GM19395 (cell line): ENCODE measurements at regions not wholly inside any gene's neighbourhood (a gene's known extent, or its start where the extent isn't known, plus 50 kb on each side); places are given as distances from the start of the nearest gene placed in this dataset.
"Not testable (repeated sequence)": the region's sequence is repeated elsewhere in the genome, so short reads cannot be mapped to it uniquely, and the experiment has no call there.

Experiments
- ATAC-seq: cut with Tn5 transposase; IDR thresholded peaks from one replicate; pipeline ENCODE4 v1.9.1; 2021; ENCODE audit warnings: mild to moderate bottlenecking, moderate library complexity; ENCODE audit not compliant: unreplicated experiment

GRCh38 chr6:109255946-109256640 lies 126.2 kb downstream of the CD164 start:
- ATAC-seq = no peak

GRCh38 chr6:109255087-109255486 lies 127.2 kb downstream of the CD164 start:
- no peak for ATAC-seq

- no peak for ATAC-seq
These were observed 128.9 kb downstream of the CD164 start for GRCh38 chr6:109253366-109253765.

- no peak for ATAC-seq
These were observed 129.8 kb downstream of the CD164 start for GRCh38 chr6:109252261-109253041.

GRCh38 chr6:109251839-109252238 lies 130.4 kb downstream of the CD164 start:
- no peak for ATAC-seq

- ATAC-seq = not testable (repeated sequence)
These were observed 131.6 kb downstream of the CD164 start for GRCh38 chr6:109250544-109251156.

GRCh38 chr6:109243863-109244825 lies 138.1 kb downstream of the CD164 start:
- ATAC-seq = no peak

GRCh38 chr6:109242925-109243324 lies 139.3 kb downstream of the CD164 start:
- ATAC-seq = no peak

- ATAC-seq = no peak
These were observed 140.2 kb downstream of the CD164 start for GRCh38 chr6:109242029-109242428.

GRCh38 chr6:109241199-109241598 lies 141.1 kb downstream of the CD164 start:
- no peak for ATAC-seq

GRCh38 chr6:109240370-109241084 lies 141.7 kb downstream of the CD164 start:
- ATAC-seq = no peak

- ATAC-seq = no peak
These were observed 142.5 kb downstream of the CD164 start for GRCh38 chr6:109239651-109240321.

GRCh38 chr6:109239160-109239559 lies 143.1 kb downstream of the CD164 start:
- no peak for ATAC-seq

- ATAC-seq = no peak
These were observed 143.1 kb downstream of the CEP57L1 start for GRCh38 chr6:109238396-109238795.

GRCh38 chr6:109237986-109238329 lies 142.7 kb downstream of the CEP57L1 start:
- no peak for ATAC-seq

- ATAC-seq = peak; percentile 36
These were observed 142.0 kb downstream of the CEP57L1 start for GRCh38 chr6:109237077-109237985.

GRCh38 chr6:109236115-109237076 lies 141.1 kb downstream of the CEP57L1 start:
- peak; percentile 66 for ATAC-seq
